MM.1S (cell line): ENCODE measurements at regions not wholly inside any gene's neighbourhood (a gene's known extent, or its start where the extent isn't known, plus 50 kb on each side); places are given as distances from the start of the nearest gene placed in this dataset.

Experiments
- CTCF ChIP-seq: fragments of 300-600 bp; sonication (generic); IDR thresholded peaks from 2 replicates; pipeline ENCODE4 v1.5.1; 2016; ENCODE audit warnings: antibody characterized with exemption, low read length, mixed read lengths
- EZH2 ChIP-seq: fragments of 300-600 bp; sonication (generic); optimal IDR thresholded peaks from 2 replicates; pipeline ENCODE3; 2017; ENCODE audit warnings: low read depth, mild to moderate bottlenecking, antibody characterized with exemption, low read length, mixed read lengths
- EZH2phosphoT487 ChIP-seq: fragments of 300-600 bp; sonication (generic); IDR thresholded peaks from 2 replicates; pipeline ENCODE4 v1.6.1; 2018; ENCODE audit warnings: antibody characterized with exemption, low read length

- TF ChIP-seq CTCF (no peak), EZH2phosphoT487 (no peak), EZH2 (no peak)
These were observed 234.2 kb upstream of the DMAC1 start for GRCh38 chr9:8033794-8034193.
